ENCODE measurements at regions not wholly inside any gene's neighbourhood (a gene's known extent, or its start where the extent isn't known, plus 50 kb on each side); places are given as distances from the start of the nearest gene placed in this dataset.

GRCh38 chr13:56020425-56020824 lies 1120.3 kb upstream of the PRR20A start:
- TF ChIP-seq POLR2AphosphoS5 (IDR thresholded peaks at IDR 0.05; ENCODE audit: borderline replicate concordance, low read depth, low read length) (no peak), EZH2 (IDR thresholded peaks at IDR 0.05) (no peak)
